ENCODE measurements at regions not wholly inside any gene's neighbourhood (a gene's known extent, or its start where the extent isn't known, plus 50 kb on each side); places are given as distances from the start of the nearest gene placed in this dataset.

DNA sequence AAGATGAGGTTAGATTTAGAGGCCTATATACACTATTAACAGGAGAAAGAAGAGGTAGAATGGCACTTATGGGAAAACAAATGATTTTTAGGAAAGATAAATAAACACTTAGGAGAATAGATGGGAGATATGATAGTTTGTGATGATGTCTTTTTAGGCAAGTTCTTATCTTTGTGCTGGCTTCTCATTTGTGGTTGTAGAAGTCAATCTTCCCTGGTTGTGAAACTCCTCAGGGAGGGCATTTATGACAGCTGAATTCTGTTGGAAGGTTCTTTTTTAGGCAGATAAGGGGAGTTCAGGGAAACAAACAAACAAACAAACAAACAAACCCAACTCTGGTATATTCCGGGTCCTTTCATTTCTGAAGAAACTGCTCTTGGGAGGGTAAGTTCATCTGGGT lies 311.8 kb downstream of the AEBP2 start (continued):
- TF ChIP-seq PKNOX1 (IDR thresholded peaks at IDR 0.05), result no peak

GRCh38 chr12:19752712-19753111 lies 313.4 kb downstream of the AEBP2 start:
- H3K9me1 ChIP-seq (ENCODE audit: control insufficient read depth, insufficient read depth, low read length), result no peaks in the 10 kb centered on the region
- no peak overlapping the region for H3K4me3 ChIP-seq
- H3K27me3 ChIP-seq (ENCODE audit: control insufficient read depth in 2 of 2, insufficient read depth in 2 of 2, low read length in 2 of 2), result no peaks in the 10 kb centered on the region
- TF ChIP-seq BRD9 (IDR thresholded peaks at IDR 0.05; ENCODE audit: low read depth, partially characterized antibody), result no peak
- TF ChIP-seq TEAD1 (CRISPR knock-in tag; IDR thresholded peaks at IDR 0.05), result no peak
- no peak for TF ChIP-seq RBM22 (IDR thresholded peaks at IDR 0.05; ENCODE audit: low read depth, low read length, poor library complexity, severe bottlenecking)
- no peak for TF ChIP-seq ZFP30 (CRISPR knock-in tag; IDR thresholded peaks at IDR 0.05; ENCODE audit: borderline replicate concordance)
- TF ChIP-seq BMI1 (IDR thresholded peaks at IDR 0.05; ENCODE audit: low read length), result no peak
- in situ Hi-C loops (cut with MboI) (no loop called here), intact Hi-C loops (cut with micrococcal nuclease) (no loop called here)
- H3K9me3 ChIP-seq (replicated peaks; ENCODE audit: control insufficient read depth, insufficient read depth, low read depth, low read length), result no peaks in the 10 kb centered on the region
- H3K9ac ChIP-seq (ENCODE audit: insufficient read depth in 1 of 2, low read depth in 2 of 2, low read length in 2 of 2), result no peak overlapping the region
- no peaks in the 10 kb centered on the region for H3K36me3 ChIP-seq (ENCODE audit: control insufficient read depth, insufficient read depth, low read length)
- no peaks in the 10 kb centered on the region for H3K79me2 ChIP-seq (ENCODE audit: control insufficient read depth, insufficient read depth, low read length)
- POLR2A ChIA-PET, result no interaction called here
- ATAC-seq, result no peak
- no peak for FAIRE-seq
- DNase-seq (ENCODE audit: extremely low read depth in 1 of 4, low spot score in 3 of 4), result no peak
- no peak overlapping the region for H3K27ac ChIP-seq (ENCODE audit: extremely low read depth, low read depth, low read length)
- no peak overlapping the region for H2AFZ ChIP-seq (ENCODE audit: low read depth, low read length)
- BruUV-seq (replicated peaks), result no TSS peak
- CTCF ChIA-PET (ENCODE audit: low intra/inter-chr PET ratio), result no interaction called here
- 2% methylated on average over 3 of the region's 3 CpGs for WGBS (ENCODE audit: insufficient coverage, low coverage, missing lambda C conversion rate)
- no peak overlapping the region for H3K4me2 ChIP-seq (ENCODE audit: insufficient read depth, low read length)
- H3K4me1 ChIP-seq (replicated peaks in 1 of 2; ENCODE audit: control insufficient read depth in 2 of 2, insufficient read depth in 2 of 2, low read length in 2 of 2), result no peaks in the 10 kb centered on the region
- no peaks in the 10 kb centered on the region for H4K20me1 ChIP-seq (replicated peaks; ENCODE audit: control insufficient read depth, insufficient read depth, low read length)

All from K562 (cell line).